HG02943 (cell line): ENCODE measurements at regions not wholly inside any gene's neighbourhood (a gene's known extent, or its start where the extent isn't known, plus 50 kb on each side); places are given as distances from the start of the nearest gene placed in this dataset.
"Not testable (repeated sequence)": the region's sequence is repeated elsewhere in the genome, so short reads cannot be mapped to it uniquely, and the experiment has no call there.

Experiments
- ATAC-seq: cut with Tn5 transposase; IDR thresholded peaks from one replicate; pipeline ENCODE4 v1.9.1; 2021; ENCODE audit warnings: mild to moderate bottlenecking, low read depth, moderate library complexity; ENCODE audit not compliant: unreplicated experiment

- no peak for ATAC-seq
These were observed 168.7 kb upstream of the GNAI1 start for GRCh38 chr7:79965946-79966345.

GRCh38 chr7:79964463-79964862 lies 170.2 kb upstream of the GNAI1 start:
- no peak for ATAC-seq

GRCh38 chr7:79953130-79953529 lies 181.5 kb upstream of the GNAI1 start:
- no peak for ATAC-seq

- ATAC-seq, result no peak
These were observed 182.2 kb upstream of the GNAI1 start for GRCh38 chr7:79952399-79952798.

- ATAC-seq, result no peak
These were observed 183.2 kb upstream of the GNAI1 start for GRCh38 chr7:79951415-79951814.

- ATAC-seq, result no peak
These were observed 184.9 kb upstream of the GNAI1 start for GRCh38 chr7:79949778-79950177.

GRCh38 chr7:79936281-79936983 lies 198.2 kb upstream of the GNAI1 start:
- no peak for ATAC-seq

- ATAC-seq, result no peak
These were observed 199.9 kb upstream of the GNAI1 start for GRCh38 chr7:79934727-79935126.

- no peak for ATAC-seq
These were observed 201.5 kb upstream of the GNAI1 start for GRCh38 chr7:79933144-79933543.

GRCh38 chr7:79930604-79931003 lies 204.0 kb upstream of the GNAI1 start:
- no peak for ATAC-seq

- no peak for ATAC-seq
These were observed 207.5 kb upstream of the GNAI1 start for GRCh38 chr7:79927116-79927515.

- no peak for ATAC-seq
These were observed 210.7 kb upstream of the GNAI1 start for GRCh38 chr7:79923953-79924352.

- ATAC-seq, result no peak
These were observed 211.7 kb upstream of the GNAI1 start for GRCh38 chr7:79922894-79923293.

- no peak for ATAC-seq
These were observed 212.7 kb upstream of the GNAI1 start for GRCh38 chr7:79921976-79922375.

- ATAC-seq, result not testable (repeated sequence)
These were observed 216.0 kb upstream of the GNAI1 start for GRCh38 chr7:79918632-79919031.

GRCh38 chr7:79915346-79915745 lies 219.3 kb upstream of the GNAI1 start:
- ATAC-seq, result not testable (repeated sequence)

- no peak for ATAC-seq
These were observed 222.4 kb upstream of the GNAI1 start for GRCh38 chr7:79912213-79912633.

GRCh38 chr7:79911420-79911819 lies 223.2 kb upstream of the GNAI1 start:
- no peak for ATAC-seq

- ATAC-seq, result no peak
These were observed 225.5 kb upstream of the GNAI1 start for GRCh38 chr7:79909176-79909575.

- ATAC-seq, result no peak
These were observed 237.5 kb upstream of the GNAI1 start for GRCh38 chr7:79897166-79897565.

- ATAC-seq, result no peak
These were observed 240.6 kb upstream of the GNAI1 start for GRCh38 chr7:79893991-79894390.

GRCh38 chr7:79882922-79883321 lies 251.7 kb upstream of the GNAI1 start:
- ATAC-seq, result no peak

- no peak for ATAC-seq
These were observed 254.3 kb upstream of the GNAI1 start for GRCh38 chr7:79880312-79880711.
